ENCODE measurements at regions not wholly inside any gene's neighbourhood (a gene's known extent, or its start where the extent isn't known, plus 50 kb on each side); places are given as distances from the start of the nearest gene placed in this dataset.
"Not testable (repeated sequence)": the region's sequence is repeated elsewhere in the genome, so short reads cannot be mapped to it uniquely, and the experiment has no call there.

- TF ChIP-seq CEBPB (IDR thresholded peaks at IDR 0.05; ENCODE audit: borderline replicate concordance in 1 of 2, low read depth in 2 of 2, low read length in 2 of 2) (no peak), KLF5 (IDR thresholded peaks at IDR 0.05; ENCODE audit: partially characterized antibody) (no peak), YY1 (IDR thresholded peaks at IDR 0.05; ENCODE audit: low read depth, low read length) (no peak), WRNIP1 (IDR thresholded peaks at IDR 0.05; ENCODE audit: borderline replicate concordance, low read depth, low read length) (no peak), TCF7 (IDR thresholded peaks at IDR 0.05; ENCODE audit: borderline replicate concordance) (no peak), RB1 (IDR thresholded peaks at IDR 0.05; ENCODE audit: borderline replicate concordance) (no peak), ZBED1 (IDR thresholded peaks at IDR 0.05; ENCODE audit: borderline replicate concordance) (no peak), BACH1 (IDR thresholded peaks at IDR 0.05; ENCODE audit: borderline replicate concordance) (no peak), HDAC6 (IDR thresholded peaks at IDR 0.05; ENCODE audit: unreplicated experiment) (no peak), MYB (IDR thresholded peaks at IDR 0.05; ENCODE audit: borderline replicate concordance, low read depth, low read length) (no peak), STAT1 (conservative IDR thresholded peaks at IDR 0.05) (no peak), TCF12 (IDR thresholded peaks at IDR 0.05; ENCODE audit: low read depth, low read length) (no peak), E2F8 (IDR thresholded peaks at IDR 0.05; ENCODE audit: low read depth, partially characterized antibody) (no peak)
- Histone ChIP-seq H3K9ac (ENCODE audit: control insufficient read depth, insufficient read depth, low read length) (no peak overlapping the region), H3K4me1 (ENCODE audit: control insufficient read depth, insufficient read depth, low read length) (no peaks in the 10 kb centered on the region), H3K36me3 (ENCODE audit: control insufficient read depth in 2 of 2, insufficient read depth in 2 of 2, low read length in 1 of 2) (no peaks in the 10 kb centered on the region), H3K4me3 (no peak overlapping the region), H3K27ac (ENCODE audit: control insufficient read depth, insufficient read depth) (no peak overlapping the region), H3K27me3 (replicated peaks in 1 of 2; ENCODE audit: control insufficient read depth in 2 of 2, insufficient read depth in 2 of 2, low read length in 1 of 2) (no peaks in the 10 kb centered on the region), H3K4me2 (ENCODE audit: control insufficient read depth, insufficient read depth) (no peak overlapping the region), H2AFZ (ENCODE audit: control insufficient read depth, low read depth, low read length) (no peak overlapping the region), H3K9me3 (replicated peaks; ENCODE audit: control insufficient read depth, insufficient read depth, low read length) (no peaks in the 10 kb centered on the region), H3K79me2 (ENCODE audit: control insufficient read depth, insufficient read depth, low read length) (no peaks in the 10 kb centered on the region), H4K20me1 (ENCODE audit: control insufficient read depth, insufficient read depth) (no peaks in the 10 kb centered on the region)
- FAIRE-seq (no peak), DNase-seq (ENCODE audit: low read depth, low spot score) (no peak), ATAC-seq (no peak)
- in situ Hi-C loops (cut with MboI) (no loop called here), intact Hi-C loops (cut with micrococcal nuclease; ENCODE audit: unreplicated experiment) (no loop called here)
- ChIA-PET SMC1A (ENCODE audit: uncharacterized antibody, unreplicated experiment) (no interaction called here), CTCF (no interaction called here), RAD21 (ENCODE audit: unreplicated experiment) (no interaction called here), POLR2A (no interaction called here)
- 6% methylated on average over 5 of the region's 5 CpGs for WGBS (ENCODE audit: insufficient coverage, insufficient replicate concordance, low lambda C conversion rate, missing lambda C conversion rate)
- BruUV-seq (replicated peaks): no TSS peak
Measured at GRCh38 chr13:61275251-61275650, 140.4 kb downstream of the PCDH20 start.

GRCh38 chr13:61266896-61267295 is 148.8 kb downstream of the PCDH20 start:
- POLR2A ChIA-PET; FAIRE-seq; H3K9me3 ChIP-seq (replicated peaks; ENCODE audit: control insufficient read depth, insufficient read depth, low read length); in situ Hi-C loops (cut with MboI); H2AFZ ChIP-seq (ENCODE audit: control insufficient read depth, low read depth, low read length); H3K4me1 ChIP-seq (ENCODE audit: control insufficient read depth, insufficient read depth, low read length); DNase-seq (ENCODE audit: low read depth, low spot score); H3K27me3 ChIP-seq (replicated peaks in 1 of 2; ENCODE audit: control insufficient read depth in 2 of 2, insufficient read depth in 2 of 2, low read length in 1 of 2); H3K4me3 ChIP-seq; BruUV-seq (replicated peaks); H4K20me1 ChIP-seq (ENCODE audit: control insufficient read depth, insufficient read depth); H3K9ac ChIP-seq (ENCODE audit: control insufficient read depth, insufficient read depth, low read length); ATAC-seq; H3K27ac ChIP-seq (ENCODE audit: control insufficient read depth, insufficient read depth); CTCF ChIA-PET; H3K79me2 ChIP-seq (ENCODE audit: control insufficient read depth, insufficient read depth, low read length); H3K4me2 ChIP-seq (ENCODE audit: control insufficient read depth, insufficient read depth); H3K36me3 ChIP-seq (ENCODE audit: control insufficient read depth in 2 of 2, insufficient read depth in 2 of 2, low read length in 1 of 2); RAD21 ChIA-PET (ENCODE audit: unreplicated experiment): not testable (repeated sequence)
- 28% methylated on average over 6 of the region's 6 CpGs for WGBS (ENCODE audit: insufficient coverage, insufficient replicate concordance, low lambda C conversion rate, missing lambda C conversion rate)
- SMC1A ChIA-PET (ENCODE audit: uncharacterized antibody, unreplicated experiment): interaction anchor here (0.8 kb wide), 1 partner anchor 12 kb away, joined by 3 read pairs; no protein-coding TSS in a partner anchor
- intact Hi-C loops (cut with micrococcal nuclease; ENCODE audit: unreplicated experiment): loop anchor here (10.0 kb wide), 1 partner anchor 612 kb away; no protein-coding TSS in a partner anchor

All from GM12878 (cell line).